Inferior parietal cortex (tissue), 1 donor: ENCODE measurements at regions not wholly inside any gene's neighbourhood (a gene's known extent, or its start where the extent isn't known, plus 50 kb on each side); places are given as distances from the start of the nearest gene placed in this dataset.
"Not testable (repeated sequence)": the region's sequence is repeated elsewhere in the genome, so short reads cannot be mapped to it uniquely, and the experiment has no call there.

Source experiments
- DNase-seq: peaks from one replicate; pipeline ENCODE4 v3.0.0-alpha.2; 2016; ENCODE audit errors: extremely low spot score

- not testable (repeated sequence) for DNase-seq
Measured at GRCh38 chrX:40788698-40789097, 53.4 kb upstream of the MED14 start.

GRCh38 chrX:40792433-40792832 is 57.1 kb upstream of the MED14 start:
- DNase-seq, result no peak

- not testable (repeated sequence) for DNase-seq
Measured at GRCh38 chrX:40794829-40795130, 59.4 kb upstream of the MED14 start.

GRCh38 chrX:40799745-40800144 is 64.4 kb upstream of the MED14 start:
- not testable (repeated sequence) for DNase-seq

GRCh38 chrX:40805404-40805803 is 70.1 kb upstream of the MED14 start:
- DNase-seq, result no peak

- DNase-seq, result no peak
Measured at GRCh38 chrX:40806513-40807220, 71.3 kb upstream of the MED14 start.

GRCh38 chrX:40807384-40807783 is 72.0 kb upstream of the MED14 start:
- no peak for DNase-seq

GRCh38 chrX:40808203-40808602 is 72.9 kb upstream of the MED14 start:
- DNase-seq, result no peak

- no peak for DNase-seq
Measured at GRCh38 chrX:40809210-40809609, 73.9 kb upstream of the MED14 start.

GRCh38 chrX:40815045-40815444 is 79.7 kb upstream of the MED14 start:
- DNase-seq, result not testable (repeated sequence)

GRCh38 chrX:40816906-40817305 is 81.6 kb upstream of the MED14 start:
- DNase-seq, result no peak

- DNase-seq, result no peak
Measured at GRCh38 chrX:40818236-40818635, 82.9 kb upstream of the MED14 start.

GRCh38 chrX:40821780-40822179 is 86.4 kb upstream of the MED14 start:
- no peak for DNase-seq

GRCh38 chrX:40827331-40827730 is 92.0 kb upstream of the MED14 start:
- no peak for DNase-seq

GRCh38 chrX:40831750-40832149 is 96.4 kb upstream of the MED14 start:
- no peak for DNase-seq

GRCh38 chrX:40832723-40833122 is 97.4 kb upstream of the MED14 start:
- no peak for DNase-seq

GRCh38 chrX:40834225-40834624 is 98.9 kb upstream of the MED14 start:
- no peak for DNase-seq

GRCh38 chrX:40835526-40835925 is 100.2 kb upstream of the MED14 start:
- DNase-seq, result no peak

GRCh38 chrX:40843643-40844042 is 108.3 kb upstream of the MED14 start:
- DNase-seq, result no peak

GRCh38 chrX:40844471-40844870 is 109.1 kb upstream of the MED14 start:
- DNase-seq, result no peak

GRCh38 chrX:40845331-40845911 is 110.1 kb upstream of the MED14 start:
- DNase-seq, result peak; percentile 18

GRCh38 chrX:40849906-40850823 is 114.8 kb upstream of the MED14 start:
- no peak for DNase-seq

GRCh38 chrX:40852586-40852985 is 117.2 kb upstream of the MED14 start:
- DNase-seq, result no peak
